Activated CD4-positive, alpha-beta T cell treated with anti-CD3 and anti-CD28 coated beads, Interleukin-2, amount 10 ng/mL, durations not matched to agents 7 days and 5 days (primary cell): ENCODE measurements at regions not wholly inside any gene's neighbourhood (a gene's known extent, or its start where the extent isn't known, plus 50 kb on each side); places are given as distances from the start of the nearest gene placed in this dataset.
"Not testable (repeated sequence)": the region's sequence is repeated elsewhere in the genome, so short reads cannot be mapped to it uniquely, and the experiment has no call there.

ENCODE experiments used
- CTCF ChIA-PET: fragments of 350-600 bp; sonication (Branson Sonifier 250); formaldehyde crosslinking; loops from one replicate; lab custom pipeline; 2021; ENCODE audit warnings: antibody characterized with exemption; lab: Charles Lee
- POLR2A ChIA-PET: fragments of 350-600 bp; sonication (Branson Sonifier 250); formaldehyde crosslinking; loops from one replicate; lab custom pipeline; 2021; ENCODE audit warnings: antibody characterized with exemption; lab: Charles Lee
- DNase-seq: peaks from one replicate; pipeline ENCODE4 v3.0.0-alpha.2; 2020
- H3K27ac Mint-ChIP-seq: one replicate; pipeline ENCODE4 v1.8.0; 2021; ENCODE audit warnings: mild to moderate bottlenecking, moderate library complexity, mixed read lengths
- H3K27me3 Mint-ChIP-seq: one replicate; pipeline ENCODE4 v1.8.0; 2021; ENCODE audit warnings: mixed read lengths
- H3K36me3 Mint-ChIP-seq: one replicate; pipeline ENCODE4 v1.8.0; 2021; ENCODE audit warnings: low read depth, mixed read lengths
- H3K4me1 Mint-ChIP-seq: one replicate; pipeline ENCODE4 v1.8.0; 2021; ENCODE audit warnings: mixed read lengths
- H3K4me3 Mint-ChIP-seq: one replicate; pipeline ENCODE4 v1.8.0; 2021; ENCODE audit warnings: mild to moderate bottlenecking, moderate library complexity, mixed read lengths
- H3K9me3 Mint-ChIP-seq: one replicate; pipeline ENCODE4 v1.8.0; 2021; ENCODE audit warnings: mixed read lengths

- H3K36me3 Mint-ChIP-seq, H3K27ac Mint-ChIP-seq, CTCF ChIA-PET, H3K4me1 Mint-ChIP-seq, H3K4me3 Mint-ChIP-seq, DNase-seq, H3K9me3 Mint-ChIP-seq, POLR2A ChIA-PET: not testable (repeated sequence)
- peaks cover 10% of the 10 kb centered on the region for H3K27me3 Mint-ChIP-seq
Measured at GRCh38 chr14:34273716-34274115, 188.3 kb downstream of the SPTSSA start.

DNA sequence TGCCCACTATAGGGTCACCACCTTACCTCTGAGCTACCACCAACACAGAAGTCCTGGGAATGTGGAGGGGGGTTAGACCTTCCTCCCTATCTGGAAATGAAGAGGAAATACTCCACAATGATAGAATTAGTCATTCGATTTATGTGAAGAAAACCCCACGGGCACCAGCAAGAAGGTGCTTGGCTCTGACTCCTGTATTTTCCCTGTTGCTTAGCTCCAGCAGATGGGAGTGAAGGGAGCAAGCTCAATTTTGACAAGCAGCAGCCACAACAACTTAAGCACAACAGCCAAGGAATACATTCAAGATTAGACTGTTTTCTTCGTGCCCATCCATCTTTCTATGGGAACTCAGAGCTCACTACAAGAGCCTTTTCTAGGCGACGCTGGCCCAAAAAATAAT lies 191.7 kb downstream of the SPTSSA start:
- peaks cover 8% of the 10 kb centered on the region for H3K27me3 Mint-ChIP-seq
- no peaks in the 10 kb centered on the region for H3K4me1 Mint-ChIP-seq
- ChIA-PET CTCF (no interaction called here), POLR2A (no interaction called here)
- no peaks in the 10 kb centered on the region for H3K9me3 Mint-ChIP-seq
- DNase-seq, result no peak
- no peak overlapping the region for H3K4me3 Mint-ChIP-seq
- H3K36me3 Mint-ChIP-seq, result no peaks in the 10 kb centered on the region
- H3K27ac Mint-ChIP-seq, result no peak overlapping the region

GRCh38 chr14:34266344-34266743 lies 195.7 kb downstream of the SPTSSA start:
- Mint-ChIP-seq H3K27ac (no peak overlapping the region), H3K4me1 (no peaks in the 10 kb centered on the region), H3K9me3 (no peaks in the 10 kb centered on the region), H3K4me3 (no peak overlapping the region), H3K27me3 (peaks cover 8% of the 10 kb centered on the region), H3K36me3 (no peaks in the 10 kb centered on the region)
- DNase-seq, result no peak
- ChIA-PET CTCF (no interaction called here), POLR2A (no interaction called here)

GRCh38 chr14:34262127-34262910 lies 199.7 kb downstream of the SPTSSA start:
- DNase-seq, result no peak
- CTCF ChIA-PET, result no interaction called here
- Mint-ChIP-seq H3K27ac (no peak overlapping the region), H3K9me3 (no peaks in the 10 kb centered on the region), H3K4me1 (no peaks in the 10 kb centered on the region), H3K4me3 (no peak overlapping the region), H3K36me3 (no peaks in the 10 kb centered on the region), H3K27me3 (peaks cover 20% of the 10 kb centered on the region)
- POLR2A ChIA-PET, result no interaction called here

DNA sequence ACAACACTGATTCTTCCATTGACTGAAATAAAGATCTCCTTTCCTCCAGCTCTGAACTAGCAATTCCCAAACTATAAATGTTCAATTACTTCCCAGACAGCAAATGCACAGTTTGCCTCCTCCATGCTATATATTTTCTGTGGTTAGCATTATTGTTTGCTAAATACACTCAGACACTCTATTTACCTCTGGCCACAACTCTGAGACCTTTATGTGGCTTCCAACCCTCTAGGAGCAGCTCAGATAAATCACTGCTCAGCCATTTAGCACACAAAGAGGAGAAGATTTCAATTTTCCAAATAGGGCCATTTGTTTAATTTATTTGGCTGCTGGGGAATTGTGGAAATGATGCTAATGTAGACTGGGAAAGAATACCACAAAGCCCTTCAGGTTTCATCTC lies 202.0 kb downstream of the SPTSSA start:
- no peaks in the 10 kb centered on the region for H3K4me1 Mint-ChIP-seq
- ChIA-PET POLR2A (no interaction called here), CTCF (interaction anchor here (0.6 kb wide), 1 partner anchor 47 kb away, joined by 3 read pairs; no protein-coding TSS in a partner anchor)

DNA sequence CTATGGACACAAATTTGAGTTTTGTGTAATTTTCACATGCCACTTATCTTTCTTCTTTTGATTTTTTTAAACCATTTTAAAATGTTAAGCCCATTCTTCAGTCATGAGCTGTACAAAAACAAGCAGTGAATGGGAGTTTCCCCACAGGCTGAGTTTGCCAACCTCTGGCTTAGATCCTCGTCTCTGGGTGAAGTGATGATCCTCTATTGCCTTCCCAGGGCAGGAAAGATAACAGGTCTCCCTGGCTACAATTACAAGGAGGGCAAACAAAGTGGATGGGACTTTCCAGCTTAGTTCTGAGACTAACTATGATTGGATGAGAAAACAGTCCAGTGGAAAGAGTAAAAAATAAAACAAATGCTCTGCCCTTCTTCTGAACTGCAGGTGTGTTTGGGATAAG lies 203.7 kb downstream of the SPTSSA start:
- Mint-ChIP-seq H3K4me3 (no peak overlapping the region), H3K27me3 (peaks cover 21% of the 10 kb centered on the region), H3K27ac (no peak overlapping the region), H3K36me3 (no peaks in the 10 kb centered on the region), H3K9me3 (no peaks in the 10 kb centered on the region), H3K4me1 (no peaks in the 10 kb centered on the region)
- POLR2A ChIA-PET, result no interaction called here
- DNase-seq, result no peak
- CTCF ChIA-PET, result no interaction called here

More for the DNA sequence above, 202.0 kb downstream of the SPTSSA start:
- peaks cover 21% of the 10 kb centered on the region for H3K27me3 Mint-ChIP-seq
- no peaks in the 10 kb centered on the region for H3K9me3 Mint-ChIP-seq
- no peak overlapping the region for H3K27ac Mint-ChIP-seq
- DNase-seq, result no peak
- no peak overlapping the region for H3K4me3 Mint-ChIP-seq
- H3K36me3 Mint-ChIP-seq, result no peaks in the 10 kb centered on the region

DNA sequence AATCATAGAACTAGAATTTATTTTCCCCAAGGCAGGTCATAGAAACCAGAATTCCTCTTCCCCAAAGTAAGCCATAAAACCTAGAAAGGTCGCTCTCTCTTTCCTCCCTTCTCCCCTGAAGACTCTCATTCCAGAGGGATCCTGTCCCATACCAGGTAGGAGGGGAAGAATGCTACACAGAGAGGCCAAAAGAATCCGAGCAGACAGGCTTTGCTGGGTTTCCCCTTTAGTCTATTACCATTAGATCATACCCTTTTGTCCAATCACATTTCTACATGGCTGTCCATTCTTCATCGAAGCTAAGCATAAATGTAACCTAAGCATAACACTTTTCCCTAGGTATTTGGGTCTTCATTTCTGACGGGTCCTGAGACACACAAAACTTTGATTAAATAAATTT lies 204.5 kb downstream of the SPTSSA start:
- ChIA-PET CTCF (no interaction called here), POLR2A (no interaction called here)
- Mint-ChIP-seq H3K27ac (no peak overlapping the region), H3K9me3 (no peaks in the 10 kb centered on the region), H3K27me3 (peaks cover 21% of the 10 kb centered on the region), H3K4me3 (no peak overlapping the region), H3K4me1 (no peaks in the 10 kb centered on the region), H3K36me3 (no peaks in the 10 kb centered on the region)
- no peak for DNase-seq

GRCh38 chr14:34256223-34256622 lies 205.8 kb downstream of the SPTSSA start:
- no peak for DNase-seq
- no peaks in the 10 kb centered on the region for H3K9me3 Mint-ChIP-seq
- H3K27me3 Mint-ChIP-seq, result peaks cover 14% of the 10 kb centered on the region
- H3K4me1 Mint-ChIP-seq, result no peaks in the 10 kb centered on the region
- POLR2A ChIA-PET, result no interaction called here
- CTCF ChIA-PET, result interaction anchor here (0.7 kb wide), 1 partner anchor 102 kb away, joined by 4 read pairs; no protein-coding TSS in a partner anchor
- no peak overlapping the region for H3K27ac Mint-ChIP-seq
- no peaks in the 10 kb centered on the region for H3K36me3 Mint-ChIP-seq
- H3K4me3 Mint-ChIP-seq, result no peak overlapping the region

DNA sequence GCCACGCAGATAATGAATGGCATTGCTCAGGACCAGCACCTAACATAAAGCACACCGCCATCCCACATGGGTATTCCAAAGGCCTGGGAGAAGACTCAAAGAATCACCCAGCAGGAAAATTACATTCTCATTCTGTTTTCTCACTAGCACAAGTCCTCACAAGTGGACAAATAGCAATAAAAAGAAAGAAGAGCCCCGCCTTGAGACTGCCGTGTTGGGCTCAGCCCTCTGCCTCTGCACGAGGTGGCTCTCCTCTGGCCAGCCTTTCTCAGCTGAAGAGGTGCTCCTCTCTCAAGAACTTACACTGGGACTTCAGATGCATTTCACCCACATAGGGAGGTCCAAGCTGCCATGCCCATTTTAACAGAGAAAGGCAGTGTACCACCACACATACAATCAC lies 207.5 kb downstream of the SPTSSA start:
- Mint-ChIP-seq H3K36me3 (no peaks in the 10 kb centered on the region), H3K27me3 (peaks cover 7% of the 10 kb centered on the region), H3K9me3 (no peaks in the 10 kb centered on the region), H3K4me1 (no peaks in the 10 kb centered on the region), H3K4me3 (no peak overlapping the region), H3K27ac (no peak overlapping the region)
- ChIA-PET CTCF (no interaction called here), POLR2A (no interaction called here)
- DNase-seq, result no peak

DNA sequence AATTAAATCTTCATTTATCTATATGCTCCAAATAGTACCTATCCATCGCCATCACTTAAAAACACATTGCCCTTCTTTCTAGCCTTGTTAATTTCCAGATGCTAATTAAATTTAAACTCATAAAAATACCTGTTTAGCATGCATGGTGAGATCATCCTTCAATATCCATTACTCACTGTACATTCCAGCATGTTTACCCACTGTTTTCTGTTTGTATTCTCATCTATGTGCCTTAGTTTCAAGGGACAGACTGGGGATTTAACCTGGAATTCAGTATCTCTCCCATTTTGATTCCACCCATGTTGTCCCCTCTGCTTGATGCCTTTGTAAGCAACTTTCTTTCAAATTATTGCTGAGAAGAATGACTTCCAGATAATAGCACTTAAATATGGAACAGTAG lies 208.0 kb downstream of the SPTSSA start:
- POLR2A ChIA-PET, result no interaction called here
- H3K27ac Mint-ChIP-seq, result no peak overlapping the region
- H3K27me3 Mint-ChIP-seq, result peaks cover 7% of the 10 kb centered on the region
- no peaks in the 10 kb centered on the region for H3K9me3 Mint-ChIP-seq
- H3K4me1 Mint-ChIP-seq, result no peaks in the 10 kb centered on the region
- no peaks in the 10 kb centered on the region for H3K36me3 Mint-ChIP-seq
- no peak overlapping the region for H3K4me3 Mint-ChIP-seq
- DNase-seq, result no peak
- CTCF ChIA-PET, result no interaction called here

DNA sequence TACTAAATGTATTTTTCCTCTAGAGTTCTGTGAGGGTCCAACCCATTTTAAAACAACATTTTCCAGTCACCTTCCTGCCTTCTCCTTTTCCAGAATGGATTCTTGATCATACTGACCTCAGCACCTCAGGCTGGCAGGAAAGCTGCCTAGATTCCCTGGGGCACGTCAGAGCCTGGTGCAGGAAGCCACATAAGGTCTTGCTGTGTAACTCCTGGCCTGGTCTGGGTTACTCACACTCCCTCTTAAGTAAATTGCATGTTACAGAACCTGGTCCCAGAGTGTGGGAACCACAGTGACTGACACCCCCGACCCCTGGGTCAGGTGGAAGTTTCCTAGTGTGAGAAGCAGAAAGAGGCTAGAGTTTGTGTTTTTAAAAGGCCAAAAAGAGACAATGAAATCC lies 209.8 kb downstream of the SPTSSA start:
- H3K9me3 Mint-ChIP-seq, result no peaks in the 10 kb centered on the region
- H3K36me3 Mint-ChIP-seq, result no peaks in the 10 kb centered on the region
- no peak overlapping the region for H3K4me3 Mint-ChIP-seq
- peaks cover 7% of the 10 kb centered on the region for H3K27me3 Mint-ChIP-seq
- no peaks in the 10 kb centered on the region for H3K4me1 Mint-ChIP-seq
- H3K27ac Mint-ChIP-seq, result no peak overlapping the region
- POLR2A ChIA-PET, result no interaction called here
- no peak for DNase-seq
- CTCF ChIA-PET, result no interaction called here

DNA sequence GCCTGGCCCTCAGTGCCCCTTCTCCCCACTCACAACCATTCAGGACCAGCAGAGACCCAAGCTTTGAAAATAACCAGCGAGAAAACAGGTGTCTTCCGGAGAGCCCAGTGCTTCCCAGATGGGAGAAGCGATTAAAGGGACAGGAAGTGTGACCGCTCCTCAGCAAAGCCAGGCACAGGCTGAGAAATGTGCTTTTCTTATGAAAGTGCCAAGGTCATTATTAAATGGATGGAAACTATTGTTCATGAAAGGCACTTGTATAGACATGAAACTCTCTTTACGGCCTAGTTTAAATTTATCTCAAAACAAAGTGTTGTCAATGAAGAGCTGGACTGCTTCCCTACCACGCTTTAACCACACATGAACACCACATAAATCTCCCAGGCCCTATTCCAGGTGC lies 210.4 kb downstream of the SPTSSA start:
- ChIA-PET POLR2A (no interaction called here), CTCF (no interaction called here)
- Mint-ChIP-seq H3K27me3 (peaks cover 6% of the 10 kb centered on the region), H3K4me1 (no peaks in the 10 kb centered on the region), H3K4me3 (no peak overlapping the region), H3K27ac (no peak overlapping the region), H3K36me3 (no peaks in the 10 kb centered on the region), H3K9me3 (no peaks in the 10 kb centered on the region)
- DNase-seq, result no peak

DNA sequence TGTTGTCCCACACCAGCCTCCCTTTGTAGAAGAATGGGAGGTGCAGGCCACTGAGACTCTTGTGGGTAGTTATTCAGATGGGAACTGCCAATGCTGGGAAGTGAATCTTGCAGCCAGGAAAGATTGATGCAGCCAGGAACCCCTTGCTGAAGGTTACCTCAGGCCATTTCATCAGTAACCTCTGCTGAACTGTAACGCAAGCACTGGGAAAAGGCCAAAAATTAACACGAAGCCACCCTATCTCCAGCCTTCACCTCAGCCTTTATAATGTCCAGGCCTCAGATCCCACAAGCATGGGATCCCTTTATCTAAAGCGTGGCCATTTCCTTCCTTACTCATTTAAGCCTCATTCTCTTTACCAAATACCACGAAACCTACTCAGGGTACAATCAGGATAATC lies 211.1 kb downstream of the SPTSSA start:
- H3K27me3 Mint-ChIP-seq, result peaks cover 9% of the 10 kb centered on the region
- ChIA-PET POLR2A (no interaction called here), CTCF (no interaction called here)
- H3K27ac Mint-ChIP-seq, result no peak overlapping the region
- DNase-seq, result no peak
- H3K9me3 Mint-ChIP-seq, result no peaks in the 10 kb centered on the region
- H3K36me3 Mint-ChIP-seq, result no peaks in the 10 kb centered on the region
- H3K4me3 Mint-ChIP-seq, result no peak overlapping the region
- H3K4me1 Mint-ChIP-seq, result no peaks in the 10 kb centered on the region

- peaks cover 11% of the 10 kb centered on the region for H3K27me3 Mint-ChIP-seq
- H3K36me3 Mint-ChIP-seq, result no peaks in the 10 kb centered on the region
- CTCF ChIA-PET, result interaction anchor here (0.6 kb wide), 1 partner anchor 28 kb away, joined by 3 read pairs; no protein-coding TSS in a partner anchor
- H3K4me3 Mint-ChIP-seq, result no peak overlapping the region
- no peaks in the 10 kb centered on the region for H3K9me3 Mint-ChIP-seq
- H3K4me1 Mint-ChIP-seq, result no peaks in the 10 kb centered on the region
- DNase-seq, result no peak
- POLR2A ChIA-PET, result no interaction called here
- no peak overlapping the region for H3K27ac Mint-ChIP-seq
Measured at GRCh38 chr14:34247605-34248004, 214.4 kb downstream of the SPTSSA start.
